HG02678 (cell line): ENCODE measurements at regions not wholly inside any gene's neighbourhood (a gene's known extent, or its start where the extent isn't known, plus 50 kb on each side); places are given as distances from the start of the nearest gene placed in this dataset.

Experiments used
- ATAC-seq: cut with Tn5 transposase; IDR thresholded peaks from one replicate; pipeline ENCODE4 v1.9.1; 2021; ENCODE audit warnings: mild to moderate bottlenecking, moderate library complexity; ENCODE audit not compliant: unreplicated experiment

DNA sequence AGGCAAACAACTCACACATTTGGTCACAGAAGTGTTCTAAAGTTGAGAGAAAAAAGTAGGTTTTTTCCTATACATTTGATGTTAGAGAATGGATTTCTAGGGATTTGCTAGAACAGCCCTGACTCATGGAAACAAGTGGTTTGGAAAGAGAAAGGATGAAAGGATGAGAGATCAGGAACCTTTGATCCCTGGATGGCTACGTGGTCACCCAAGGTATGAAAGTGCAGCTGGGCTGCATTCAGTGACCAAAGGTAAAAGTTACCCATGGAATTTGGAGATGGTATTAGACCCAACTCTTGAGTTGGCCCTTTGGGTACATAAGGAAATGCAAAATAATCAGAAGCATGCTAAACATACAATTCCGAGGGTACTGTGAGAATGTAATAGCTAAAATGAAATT lies 61.3 kb upstream of the SPIN1 start:
- ATAC-seq: no peak

GRCh38 chr9:88326015-88326414 lies 62.2 kb upstream of the SPIN1 start:
- ATAC-seq: no peak

- no peak for ATAC-seq
Measured at GRCh38 chr9:88322906-88323566, 65.2 kb upstream of the SPIN1 start.

- ATAC-seq: no peak
Measured at GRCh38 chr9:88321764-88322163, 66.5 kb upstream of the SPIN1 start.

- ATAC-seq: no peak
Measured at GRCh38 chr9:88320748-88321415, 67.4 kb upstream of the SPIN1 start.

GRCh38 chr9:88319936-88320747 lies 68.1 kb upstream of the SPIN1 start:
- no peak for ATAC-seq

DNA sequence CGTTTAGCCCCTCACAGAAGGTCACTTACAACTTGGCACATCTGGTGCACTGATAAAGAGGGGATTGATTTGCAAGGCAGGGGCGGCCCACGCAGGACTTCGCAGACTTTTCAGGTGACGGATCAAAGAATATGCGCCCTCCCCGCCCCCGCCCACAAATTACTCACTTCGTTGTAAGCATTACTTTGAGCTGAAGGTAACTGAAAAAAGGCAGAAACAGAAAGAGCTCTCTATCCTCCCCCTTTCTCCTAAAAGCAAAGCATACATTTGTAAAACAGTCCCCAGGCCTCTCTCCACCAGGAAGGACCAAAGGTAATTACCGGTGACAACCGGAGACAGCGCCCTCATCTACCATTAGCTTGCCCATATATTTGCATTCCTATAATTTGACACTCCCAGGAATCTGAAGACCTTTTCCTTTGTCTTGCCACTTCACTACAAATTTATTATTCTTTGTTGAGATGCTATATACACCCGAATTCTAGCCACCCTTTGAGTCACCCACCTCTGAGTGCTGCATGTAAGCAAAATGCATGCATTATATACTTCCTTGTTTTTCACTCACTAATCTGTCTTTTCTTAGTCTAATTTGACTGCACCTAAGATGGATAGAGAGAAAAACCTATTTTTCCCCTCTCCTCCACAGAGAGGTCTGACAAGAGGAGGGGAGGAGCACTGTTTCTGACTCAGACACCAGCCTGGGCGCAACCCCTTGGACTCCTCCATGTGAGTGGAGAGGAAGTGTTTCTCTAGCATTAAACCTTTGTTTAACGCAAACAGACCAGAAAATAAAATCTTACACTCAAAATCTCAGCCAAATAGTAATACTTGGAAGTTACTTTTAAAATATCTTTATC lies 74.7 kb upstream of the SPIN1 start:
- no peak for ATAC-seq

- ATAC-seq: no peak
Measured at GRCh38 chr9:88312517-88313103, 75.6 kb upstream of the SPIN1 start.

DNA sequence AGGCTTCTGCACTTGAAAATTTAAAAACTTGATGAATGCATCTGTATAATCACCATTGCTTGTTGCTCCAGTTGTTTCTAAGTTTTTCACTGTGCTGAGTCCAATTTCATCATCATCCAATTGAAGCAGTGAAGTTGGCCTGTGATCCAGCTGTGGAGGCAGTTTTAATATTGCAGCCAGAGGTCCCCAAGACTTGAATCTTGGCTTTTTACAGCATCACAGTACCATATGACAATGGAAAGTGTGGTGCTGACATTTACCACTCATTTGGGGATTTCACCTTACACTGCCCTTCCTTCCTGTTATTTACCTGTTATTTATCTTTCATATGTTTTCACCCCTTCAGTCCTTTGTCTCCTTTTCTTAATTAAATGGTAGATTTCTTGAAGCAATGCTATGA lies 76.2 kb upstream of the SPIN1 start:
- no peak for ATAC-seq

DNA sequence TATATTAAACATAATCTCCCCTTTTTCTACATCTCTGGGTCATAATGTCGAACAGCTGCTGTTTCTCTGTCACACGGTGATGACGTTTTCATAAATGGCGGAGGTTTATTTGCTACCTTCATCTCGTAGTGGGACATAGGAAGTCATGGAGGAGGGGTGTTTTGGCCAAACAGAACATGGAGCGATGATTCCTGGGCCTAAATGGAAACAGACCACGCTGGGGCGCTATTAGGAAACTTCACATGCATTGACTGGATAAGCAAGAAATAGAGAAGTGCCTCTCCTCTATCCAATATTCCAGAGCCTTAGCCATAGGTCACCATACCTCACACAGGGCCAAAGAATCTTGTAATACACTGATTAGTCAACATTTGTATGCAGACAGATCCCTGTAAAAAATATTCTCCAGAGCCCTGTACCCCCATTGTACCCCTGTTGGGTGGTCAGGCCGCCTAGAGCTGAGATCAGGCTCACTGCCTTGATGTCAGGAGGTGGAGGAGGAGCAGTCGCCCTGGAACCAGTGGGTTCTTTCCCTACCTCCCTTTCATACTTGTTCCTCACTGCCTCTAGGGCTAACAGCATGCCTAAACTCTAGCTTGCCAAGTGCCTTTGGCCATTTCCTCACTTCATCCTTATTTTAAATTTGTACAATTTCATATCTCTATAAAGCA lies 77.8 kb upstream of the SPIN1 start:
- ATAC-seq: no peak

- no peak for ATAC-seq
Measured at GRCh38 chr9:88308831-88309560, 79.2 kb upstream of the SPIN1 start.

- no peak for ATAC-seq
Measured at GRCh38 chr9:88307136-88307535, 81.1 kb upstream of the SPIN1 start.

- peak; percentile 94 for ATAC-seq
Measured at GRCh38 chr9:88303721-88304451, 84.4 kb upstream of the SPIN1 start.

GRCh38 chr9:88302579-88303324 lies 85.5 kb upstream of the SPIN1 start:
- no peak for ATAC-seq

DNA sequence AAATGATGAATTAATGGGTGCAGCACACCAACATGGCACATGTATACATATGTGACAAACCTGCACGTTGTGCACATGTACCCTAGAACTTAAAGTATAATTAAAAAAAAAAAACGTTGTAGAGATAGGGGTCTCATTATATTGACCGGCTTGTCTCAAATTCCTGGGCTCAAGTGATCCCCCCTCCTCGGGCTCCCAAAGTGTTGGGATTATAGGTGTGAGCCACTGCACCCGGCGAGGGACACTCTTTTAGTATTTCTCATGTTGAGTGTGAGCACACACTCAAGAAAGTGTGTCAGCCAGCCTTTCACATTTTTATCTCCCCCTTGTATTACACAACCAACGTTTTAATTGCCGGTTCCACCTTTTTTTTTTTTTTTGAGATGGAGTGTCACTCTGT lies 87.7 kb upstream of the SPIN1 start:
- no peak for ATAC-seq

GRCh38 chr9:88291856-88292255 lies 96.4 kb upstream of the SPIN1 start:
- no peak for ATAC-seq

DNA sequence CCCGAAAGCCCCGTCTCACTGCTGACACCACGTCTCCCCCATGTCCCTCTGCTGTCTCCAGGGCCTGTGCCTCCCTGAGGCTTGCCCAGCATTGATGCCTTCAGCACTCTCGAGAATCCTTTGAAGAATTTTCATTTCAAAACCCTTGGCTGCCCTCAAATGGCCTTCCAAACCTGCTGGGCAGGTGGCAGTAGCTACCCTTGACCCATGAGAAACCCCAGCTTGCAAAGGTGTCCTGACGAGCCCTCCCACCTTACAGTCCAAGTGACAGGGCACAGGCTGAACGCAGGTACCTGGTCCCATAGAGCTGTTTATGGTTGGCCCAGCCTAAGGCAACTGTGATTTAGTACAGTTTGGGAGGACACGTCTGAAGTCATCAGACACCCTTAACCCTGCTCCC lies 97.2 kb upstream of the SPIN1 start:
- no peak for ATAC-seq

DNA sequence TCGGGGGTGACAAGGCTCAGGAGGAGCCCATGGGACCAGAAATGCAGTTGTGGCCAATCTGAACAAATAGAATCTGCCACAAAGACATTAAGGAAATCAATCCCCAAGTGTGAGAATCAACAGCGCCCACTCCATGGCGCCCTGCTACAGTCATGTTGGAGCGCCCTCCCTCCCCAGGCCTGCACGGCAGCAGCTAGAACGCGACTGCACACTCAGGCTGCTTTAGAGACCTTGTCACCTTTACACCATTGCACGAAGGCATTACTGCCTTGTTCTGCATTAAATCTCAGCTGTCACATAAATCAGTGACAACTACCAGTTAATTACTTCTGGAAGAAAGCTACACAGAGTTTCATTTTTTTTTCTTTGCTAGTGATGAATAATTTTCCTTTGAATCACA lies 98.7 kb upstream of the SPIN1 start:
- ATAC-seq: no peak
